KOPT-K1 (cell line): ENCODE measurements at regions not wholly inside any gene's neighbourhood (a gene's known extent, or its start where the extent isn't known, plus 50 kb on each side); places are given as distances from the start of the nearest gene placed in this dataset.
"Not testable (repeated sequence)": the region's sequence is repeated elsewhere in the genome, so short reads cannot be mapped to it uniquely, and the experiment has no call there.

Source experiments
- H3K27ac ChIP-seq: fragments of 200-600 bp; sonication (generic); 2 replicates; pipeline ENCODE4 v1.5.1; 2016; ENCODE audit warnings: antibody characterized with exemption, mild to moderate bottlenecking, low read depth, low read length; ENCODE audit not compliant: poor library complexity, severe bottlenecking
- H3K36me3 ChIP-seq: fragments of 200-600 bp; sonication (generic); 2 replicates; pipeline ENCODE4 v1.5.1; 2017; ENCODE audit warnings: antibody characterized with exemption, mild to moderate bottlenecking, low read length, moderate library complexity; ENCODE audit not compliant: insufficient read depth
- H3K9me3 ChIP-seq: fragments of 200-600 bp; sonication (generic); 2 replicates; pipeline ENCODE4 v1.5.1; 2017; ENCODE audit warnings: antibody characterized with exemption, low read length, mild to moderate bottlenecking; ENCODE audit not compliant: insufficient read depth, poor library complexity, severe bottlenecking

DNA sequence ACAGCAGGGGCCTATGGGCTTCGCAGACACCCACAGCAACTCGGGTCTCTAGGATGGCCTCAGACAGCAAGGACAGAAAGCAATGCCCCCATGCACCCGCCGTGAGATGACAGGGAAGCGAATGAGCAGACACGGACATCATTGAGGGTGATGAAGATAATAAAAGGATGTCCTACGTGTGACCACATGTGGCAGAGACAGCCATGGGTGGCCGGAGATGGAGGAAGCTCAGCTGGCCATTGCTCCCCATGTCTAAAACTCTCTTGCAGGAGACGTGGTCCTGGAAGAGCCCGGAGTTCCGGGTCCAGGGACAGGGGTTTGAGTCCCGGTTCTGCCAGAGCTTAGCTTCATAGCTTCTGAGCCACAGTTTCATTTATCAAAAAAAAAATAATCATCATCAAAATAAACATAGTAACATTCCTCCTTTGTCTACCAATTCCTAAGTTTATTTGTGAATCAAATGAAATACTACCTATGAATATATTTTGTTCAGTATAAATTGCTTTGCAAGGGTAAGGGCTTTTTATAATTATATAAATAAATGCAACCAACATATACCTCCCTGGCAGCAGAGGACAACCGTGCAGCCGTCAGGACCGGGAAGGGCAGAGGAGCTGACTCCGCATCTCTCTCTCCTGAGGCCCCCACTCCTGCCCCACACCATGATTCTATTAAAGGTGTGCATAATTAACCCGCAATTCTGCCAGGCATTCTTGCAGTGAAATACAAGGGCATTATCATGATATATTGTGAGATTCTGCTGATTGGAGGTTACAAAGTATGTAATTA, 401.4 kb upstream of the MYT1L start:
- H3K9me3 ChIP-seq = no peaks in the 10 kb centered on the region
- H3K36me3 ChIP-seq = no peaks in the 10 kb centered on the region
- H3K27ac ChIP-seq = no peak overlapping the region

- H3K9me3 ChIP-seq = no peaks in the 10 kb centered on the region
- no peak overlapping the region for H3K27ac ChIP-seq
- no peaks in the 10 kb centered on the region for H3K36me3 ChIP-seq
These were observed 400.8 kb upstream of the MYT1L start for GRCh38 chr2:2731816-2732284.

DNA sequence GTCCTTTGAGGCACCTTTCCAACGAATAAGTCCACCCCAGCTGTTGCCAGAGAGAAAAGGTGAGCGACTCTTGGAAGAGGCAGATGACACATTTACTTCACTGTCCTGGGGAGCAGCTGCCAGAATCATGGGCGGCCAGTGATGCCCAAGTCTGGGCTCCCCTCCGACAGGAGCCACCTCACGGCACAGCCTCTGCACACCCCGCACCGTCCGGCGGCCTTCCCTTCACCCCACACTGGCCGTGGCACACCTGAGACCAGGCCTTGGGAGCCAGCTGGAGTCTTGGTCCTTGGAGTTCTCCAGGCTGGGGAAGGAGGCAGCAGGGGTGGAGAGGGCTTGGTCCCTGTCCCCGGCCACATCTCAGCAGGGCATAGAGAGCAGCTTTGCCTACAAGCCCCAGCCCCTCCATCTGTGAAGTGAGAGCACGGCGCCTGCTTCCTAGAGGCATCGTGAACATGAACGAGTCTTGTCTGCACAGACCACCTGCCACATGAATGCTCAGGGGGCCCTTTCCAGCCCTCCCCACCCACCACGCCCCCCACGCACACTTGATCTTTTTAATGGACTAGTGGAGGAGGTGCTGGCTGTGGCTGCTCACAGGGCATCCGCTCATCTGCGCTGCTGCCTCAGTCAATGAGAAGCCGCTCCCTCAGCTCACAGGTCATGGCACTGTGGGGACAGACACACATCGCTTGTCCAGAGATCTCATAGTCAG, 400.2 kb upstream of the MYT1L start:
- H3K9me3 ChIP-seq = no peaks in the 10 kb centered on the region
- H3K27ac ChIP-seq = no peak overlapping the region
- H3K36me3 ChIP-seq = no peaks in the 10 kb centered on the region

- Histone ChIP-seq H3K36me3 (no peaks in the 10 kb centered on the region), H3K9me3 (no peaks in the 10 kb centered on the region), H3K27ac (no peak overlapping the region)
These were observed 399.3 kb upstream of the MYT1L start for GRCh38 chr2:2730301-2730833.

- no peak overlapping the region for H3K27ac ChIP-seq
- H3K36me3 ChIP-seq = no peaks in the 10 kb centered on the region
- no peaks in the 10 kb centered on the region for H3K9me3 ChIP-seq
These were observed 398.2 kb upstream of the MYT1L start for GRCh38 chr2:2729246-2729645.

DNA sequence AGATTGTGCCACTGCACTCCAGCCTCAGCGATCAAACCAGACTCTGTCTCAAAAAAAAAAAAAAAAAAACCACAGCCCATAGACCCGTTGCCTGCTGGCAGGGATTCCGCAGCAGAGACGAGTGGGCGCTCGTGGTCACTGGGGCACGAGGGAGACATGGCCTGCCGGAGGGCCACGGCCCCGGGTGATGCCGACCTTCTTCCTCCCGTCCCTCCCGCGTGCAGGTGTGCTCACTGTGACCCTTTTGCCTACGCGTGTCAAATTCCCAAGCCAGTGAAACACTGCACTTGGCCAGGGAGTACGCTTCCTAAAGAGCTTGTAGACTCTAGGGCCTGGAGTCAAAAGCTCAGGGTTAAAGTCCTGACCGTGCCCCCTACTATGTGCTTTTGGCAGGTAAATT, 397.6 kb upstream of the MYT1L start:
- Histone ChIP-seq H3K9me3 (no peaks in the 10 kb centered on the region), H3K27ac (no peak overlapping the region), H3K36me3 (no peaks in the 10 kb centered on the region)

DNA sequence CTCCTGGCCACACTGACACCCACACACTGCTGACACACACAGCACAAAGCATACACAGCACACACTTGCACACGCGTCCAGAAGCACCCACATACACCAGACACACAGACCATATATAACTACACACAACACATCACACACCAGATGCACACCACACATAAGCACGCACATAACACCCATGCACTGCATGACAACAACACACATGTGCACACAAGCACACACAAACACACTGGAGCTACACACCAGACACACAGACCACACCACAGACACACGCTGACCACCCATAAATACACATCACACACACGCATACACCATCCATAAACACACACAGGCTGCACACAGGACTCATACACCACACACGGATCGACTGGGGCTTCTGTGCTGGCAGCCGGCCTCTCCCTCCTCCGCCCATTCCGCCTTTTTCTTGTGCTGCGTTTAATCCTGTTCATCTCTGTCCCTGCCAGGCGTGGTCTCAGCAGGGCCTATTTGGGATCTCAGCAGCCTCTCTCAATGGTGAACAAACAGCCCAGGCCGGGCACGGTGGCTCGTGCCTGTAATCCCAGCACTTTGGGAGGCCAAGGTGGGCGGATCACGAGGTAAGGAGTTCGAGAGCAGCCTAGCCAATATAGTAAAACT, 396.9 kb upstream of the MYT1L start:
- Histone ChIP-seq H3K27ac (no peak overlapping the region), H3K36me3 (no peaks in the 10 kb centered on the region), H3K9me3 (no peaks in the 10 kb centered on the region)

DNA sequence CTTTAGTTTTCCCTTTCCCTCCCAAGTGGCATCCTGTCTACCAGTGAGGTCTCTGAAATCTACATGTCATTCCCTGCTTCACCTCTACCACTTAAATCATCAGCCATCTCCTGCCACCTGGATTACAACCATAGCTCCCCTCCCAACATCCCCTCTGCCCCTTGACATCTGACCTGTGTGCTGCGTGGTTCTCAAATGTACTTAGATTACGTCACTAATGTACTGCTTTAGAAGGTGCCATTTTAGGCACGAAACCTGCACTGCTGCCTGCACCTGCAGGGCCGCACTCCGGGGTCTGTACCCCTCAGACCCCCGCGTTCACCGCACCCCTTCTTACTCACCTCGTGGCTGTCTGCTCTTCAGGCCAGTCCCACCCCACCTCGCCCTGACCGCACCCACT, 395.1 kb upstream of the MYT1L start:
- no peak overlapping the region for H3K27ac ChIP-seq
- no peaks in the 10 kb centered on the region for H3K36me3 ChIP-seq
- H3K9me3 ChIP-seq = no peaks in the 10 kb centered on the region

DNA sequence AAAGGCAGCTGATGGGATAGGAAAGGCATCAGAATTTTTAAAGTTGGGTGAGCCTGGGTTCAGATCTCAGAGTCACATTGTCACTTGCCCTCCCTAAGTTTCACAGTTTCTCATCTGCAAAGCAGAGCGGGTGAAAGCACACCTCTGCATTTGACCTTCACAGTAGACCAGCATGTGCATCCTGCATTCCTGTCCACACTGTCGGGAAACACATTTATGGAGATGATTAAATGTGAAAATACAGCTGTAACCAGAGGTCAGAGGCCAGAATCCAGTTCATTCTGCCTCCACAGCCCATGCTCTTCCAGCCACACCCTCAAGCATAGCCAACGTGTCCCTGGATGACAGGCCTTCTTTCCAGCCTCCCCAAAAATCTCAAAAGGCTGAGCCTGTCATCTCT, 392.0 kb upstream of the MYT1L start:
- Histone ChIP-seq H3K36me3 (no peaks in the 10 kb centered on the region), H3K27ac (no peak overlapping the region), H3K9me3 (no peaks in the 10 kb centered on the region)

DNA sequence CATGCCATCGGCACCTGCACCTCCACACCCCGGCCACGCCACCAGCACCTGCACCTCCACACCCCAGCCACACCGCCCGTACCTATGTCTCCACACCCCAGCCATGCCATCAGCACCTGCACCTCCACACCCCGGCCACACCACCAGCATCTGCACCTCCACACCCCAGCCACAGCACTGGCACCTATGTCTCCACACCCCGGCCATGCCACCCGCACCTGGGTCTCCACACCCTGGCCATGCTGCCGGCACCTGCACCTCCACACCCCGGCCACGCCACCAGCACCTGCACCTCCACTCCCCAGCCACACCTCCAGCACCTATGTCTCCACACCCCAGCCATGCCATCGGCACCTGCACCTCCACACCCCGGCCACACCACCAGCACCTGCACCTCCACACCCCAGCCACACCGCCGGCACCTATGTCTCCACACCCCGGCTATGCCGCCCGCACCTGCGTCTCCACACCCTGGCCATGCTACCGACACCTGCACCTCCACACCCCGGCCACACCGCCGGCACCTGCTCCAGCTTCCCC, 390.3 kb upstream of the MYT1L start:
- Histone ChIP-seq H3K9me3 (no peaks in the 10 kb centered on the region), H3K36me3 (no peaks in the 10 kb centered on the region), H3K27ac (no peak overlapping the region)

DNA sequence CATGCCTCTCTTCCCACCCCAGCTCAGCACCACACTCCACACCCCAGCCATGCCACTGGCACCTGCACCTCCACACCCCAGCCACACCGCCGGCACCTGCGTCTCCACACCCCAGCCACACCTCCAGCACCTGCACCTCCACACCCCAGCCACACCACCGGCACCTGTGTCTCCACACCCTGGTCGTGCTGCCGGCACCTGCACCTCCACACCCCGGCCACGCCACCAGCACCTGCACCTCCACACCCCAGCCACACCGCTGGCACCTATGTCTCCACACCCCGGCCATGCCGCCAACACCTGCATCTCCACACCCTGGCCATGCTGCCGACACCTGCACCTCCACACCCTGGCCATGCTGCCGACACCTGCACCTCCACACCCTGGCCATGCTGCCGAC, 389.7 kb upstream of the MYT1L start:
- not testable (repeated sequence) for H3K27ac ChIP-seq, H3K36me3 ChIP-seq, H3K9me3 ChIP-seq

- Histone ChIP-seq H3K36me3 (no peaks in the 10 kb centered on the region), H3K9me3 (no peaks in the 10 kb centered on the region), H3K27ac (no peak overlapping the region)
These were observed 389.3 kb upstream of the MYT1L start for GRCh38 chr2:2720351-2720750.

DNA sequence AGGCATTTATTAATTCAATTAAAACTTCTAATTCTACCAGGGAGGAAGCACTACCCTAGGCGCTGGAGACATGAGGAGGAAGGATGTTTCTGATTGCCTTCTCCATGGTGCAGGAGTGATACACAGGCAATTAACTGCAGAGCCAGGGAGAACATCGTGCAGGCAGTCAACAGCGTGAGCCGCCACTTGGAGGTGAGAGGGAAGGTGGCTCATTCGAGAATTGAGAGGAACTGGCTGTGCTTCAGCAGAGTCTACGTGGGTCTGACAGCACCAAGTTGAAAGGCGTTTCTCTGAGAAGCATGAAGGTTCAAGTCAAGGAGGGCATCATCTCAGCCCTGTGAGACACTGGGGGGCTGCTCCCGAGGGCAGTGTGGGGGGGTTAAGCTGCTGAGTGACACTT, 388.7 kb upstream of the MYT1L start:
- Histone ChIP-seq H3K36me3 (no peaks in the 10 kb centered on the region), H3K27ac (no peak overlapping the region), H3K9me3 (no peaks in the 10 kb centered on the region)

DNA sequence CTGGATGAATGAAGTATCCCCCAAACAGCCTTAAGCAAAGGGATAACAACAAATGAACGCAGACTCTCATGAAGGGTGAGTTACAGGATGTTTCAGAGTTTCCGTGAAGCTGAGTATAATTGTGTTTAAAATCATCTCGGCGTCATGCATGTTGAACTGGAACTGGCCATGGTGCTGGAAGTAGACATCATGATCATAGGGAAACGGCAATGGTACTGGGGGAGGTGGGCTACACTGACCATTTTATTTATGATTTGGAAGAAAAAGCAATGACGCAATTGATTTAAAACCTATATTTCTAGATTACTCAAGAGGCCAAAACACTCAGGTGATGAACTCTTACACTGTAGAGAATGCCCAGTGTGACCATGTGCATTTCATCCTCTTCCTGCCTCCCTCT, 387.9 kb upstream of the MYT1L start:
- Histone ChIP-seq H3K36me3 (no peaks in the 10 kb centered on the region), H3K27ac (no peak overlapping the region), H3K9me3 (no peaks in the 10 kb centered on the region)

DNA sequence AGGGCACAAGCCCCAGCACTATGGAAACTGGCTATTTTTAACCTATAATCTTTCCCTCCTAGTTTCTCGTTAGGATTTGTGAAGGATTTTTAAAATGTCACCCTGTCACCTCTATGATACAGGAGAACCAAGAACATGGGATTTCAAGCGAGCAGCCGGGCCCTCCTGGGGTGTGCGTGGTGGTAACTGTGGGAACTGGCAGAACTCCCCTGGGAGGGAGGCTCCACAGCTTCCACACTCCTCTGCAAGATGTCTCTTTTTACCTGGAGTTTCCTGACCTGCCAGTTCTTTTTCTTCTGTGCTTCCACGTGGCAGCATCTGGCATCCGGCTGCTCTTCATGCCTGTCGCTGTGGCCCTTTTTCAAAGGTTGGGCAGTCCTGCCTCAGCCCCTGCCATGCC, 386.3 kb upstream of the MYT1L start:
- no peaks in the 10 kb centered on the region for H3K9me3 ChIP-seq

More for the DNA sequence above, 386.3 kb upstream of the MYT1L start:
- no peak overlapping the region for H3K27ac ChIP-seq
- H3K36me3 ChIP-seq = no peaks in the 10 kb centered on the region
